Mesenchymal stem cell (in vitro differentiated cells and primary cell): ENCODE measurements at regions not wholly inside any gene's neighbourhood (a gene's known extent, or its start where the extent isn't known, plus 50 kb on each side); places are given as distances from the start of the nearest gene placed in this dataset.

Experiments
- DNase-seq: peaks from one replicate; pipeline ENCODE4 v3.0.0-alpha.2; 2013
- H2AFZ ChIP-seq: one replicate; pipeline ENCODE4 v1.6.1; 2013; ENCODE audit warnings: low read depth, mild to moderate bottlenecking, control low read depth, inconsistent platforms, low read length, moderate library complexity
- H2AK5ac ChIP-seq: 2 replicates; pipeline ENCODE4 v1.6.1; 2013; ENCODE audit warnings: low read length, moderate library complexity, mild to moderate bottlenecking, inconsistent platforms; ENCODE audit not compliant: severe bottlenecking
- H2BK120ac ChIP-seq: one replicate; pipeline ENCODE4 v1.6.1; 2013; ENCODE audit warnings: low read depth, mild to moderate bottlenecking, inconsistent platforms, low read length, moderate library complexity
- H2BK12ac ChIP-seq, 2 experiments: one replicate each; pipeline ENCODE4 v1.6.1; 2013; ENCODE audit warnings: inconsistent platforms in 2 of 2, low read length in 2 of 2, mild to moderate bottlenecking in 2 of 2, moderate library complexity in 2 of 2, control low read depth in 1 of 2
- H2BK15ac ChIP-seq: one replicate; pipeline ENCODE4 v1.6.1; 2013; ENCODE audit warnings: mild to moderate bottlenecking, low read depth, inconsistent platforms; ENCODE audit not compliant: poor library complexity, severe bottlenecking
- H2BK5ac ChIP-seq: 2 replicates; pipeline ENCODE4 v1.6.1; 2013; ENCODE audit warnings: low read depth, mild to moderate bottlenecking, low read length, control low read depth, inconsistent platforms; ENCODE audit not compliant: poor library complexity, severe bottlenecking
- H3K14ac ChIP-seq, 2 experiments: one replicate each; pipeline ENCODE4 v1.6.1; 2013; ENCODE audit warnings: inconsistent platforms in 2 of 2, low read length in 2 of 2, control low read depth in 1 of 2, mild to moderate bottlenecking in 1 of 2, moderate library complexity in 1 of 2
- H3K18ac ChIP-seq, 2 experiments: one replicate each; pipeline ENCODE4 v1.6.1; 2013; ENCODE audit warnings: inconsistent platforms in 2 of 2, low read length in 2 of 2, control low read depth in 1 of 2, low read depth in 1 of 2, mild to moderate bottlenecking in 1 of 2
- H3K23ac ChIP-seq, 2 experiments: one replicate each; pipeline ENCODE4 v1.6.1; 2013; ENCODE audit warnings: inconsistent platforms in 2 of 2, low read length in 2 of 2, mild to moderate bottlenecking in 2 of 2, moderate library complexity in 2 of 2, control low read depth in 1 of 2
- H3K27ac ChIP-seq: 2 replicates; pipeline ENCODE4 v1.5.1; 2013; ENCODE audit warnings: mild to moderate bottlenecking, moderate library complexity, low read length, control low read depth, inconsistent platforms; ENCODE audit not compliant: poor library complexity, severe bottlenecking
- H3K27me3 ChIP-seq, 2 experiments: 2 replicates each; pipeline versions ENCODE4 v1.6.1 to v1.7.0; 2013; ENCODE audit warnings: low read length in 2 of 2, mild to moderate bottlenecking in 2 of 2, moderate library complexity in 2 of 2, control low read depth in 1 of 2, inconsistent platforms in 1 of 2; ENCODE audit not compliant: control insufficient read depth in 1 of 2, insufficient read depth in 1 of 2
- H3K36me3 ChIP-seq, 2 experiments: 2 replicates each; pipeline versions ENCODE4 v1.6.1 to v1.7.0; 2013; ENCODE audit warnings: low read length in 2 of 2, control low read depth in 1 of 2, inconsistent platforms in 1 of 2, low read depth in 1 of 2, mild to moderate bottlenecking in 1 of 2; ENCODE audit not compliant: insufficient read depth in 2 of 2, control insufficient read depth in 1 of 2
- H3K4ac ChIP-seq, 2 experiments: one replicate each; pipeline ENCODE4 v1.6.1; 2013; ENCODE audit warnings: inconsistent platforms in 2 of 2, low read length in 2 of 2, mild to moderate bottlenecking in 2 of 2, moderate library complexity in 2 of 2, control low read depth in 1 of 2, low read depth in 1 of 2
- H3K4me1 ChIP-seq: 2 replicates; pipeline ENCODE4 v1.6.1; 2013; ENCODE audit warnings: low read depth, low read length, control low read depth; ENCODE audit not compliant: control insufficient read depth, insufficient read depth
- H3K4me2 ChIP-seq: 2 replicates; pipeline ENCODE4 v1.6.1; 2013; ENCODE audit warnings: low read length, mild to moderate bottlenecking, inconsistent platforms; ENCODE audit not compliant: poor library complexity, severe bottlenecking
- H3K4me3 ChIP-seq, 2 experiments: 2 replicates each; pipeline versions ENCODE4 v1.5.1 to v1.7.0; 2013; ENCODE audit warnings: low read length in 2 of 2, mild to moderate bottlenecking in 2 of 2, control low read depth in 1 of 2, low read depth in 1 of 2; ENCODE audit not compliant: insufficient read depth in 1 of 2
- H3K79me1 ChIP-seq: replicated peaks from 2 replicates; pipeline ENCODE4 v1.6.1; 2013; ENCODE audit warnings: mild to moderate bottlenecking, control low read depth, low read length, inconsistent platforms; ENCODE audit not compliant: poor library complexity, severe bottlenecking
- H3K9ac ChIP-seq: 2 replicates; pipeline ENCODE4 v1.7.0; 2013; ENCODE audit warnings: mild to moderate bottlenecking, low read length, moderate library complexity
- H3K9me3 ChIP-seq: 2 replicates; pipeline ENCODE4 v1.7.0; 2013; ENCODE audit warnings: mild to moderate bottlenecking, low read length; ENCODE audit not compliant: control insufficient read depth
- H4K8ac ChIP-seq: one replicate; pipeline ENCODE4 v1.6.1; 2013; ENCODE audit warnings: inconsistent platforms, mild to moderate bottlenecking, low read length, moderate library complexity
- H4K91ac ChIP-seq: one replicate; pipeline ENCODE4 v1.6.1; 2013; ENCODE audit warnings: mild to moderate bottlenecking, low read length, inconsistent platforms
- WGBS: methylation state at CpG from one replicate; pipeline ENCODE4 v1.1.7; 2013; ENCODE audit warnings: mixed read lengths; 5-methylcytosine and 5-hydroxymethylcytosine counted together

DNA sequence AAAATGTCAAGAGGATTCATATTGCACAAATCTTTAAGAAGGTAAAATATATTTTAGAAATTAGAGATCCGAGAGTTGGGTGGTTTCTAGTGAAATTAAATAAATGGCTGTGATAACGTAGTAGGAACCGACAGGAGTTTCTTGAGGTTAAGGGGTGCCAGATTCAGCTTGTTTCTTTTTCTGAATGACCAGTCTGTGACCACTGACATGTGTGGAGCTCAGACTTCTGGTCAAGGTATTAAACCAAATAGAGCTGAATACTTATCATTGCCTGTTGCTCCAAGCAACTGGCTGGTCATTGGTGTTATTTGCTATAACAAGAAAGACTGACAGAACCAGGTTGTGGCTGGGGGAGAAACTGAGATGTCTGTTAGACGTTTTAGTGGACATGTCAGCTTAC lies 408.2 kb upstream of the HS6ST1 start:
- WGBS: 98% methylated on average over 4 of the region's 4 CpGs
- Histone ChIP-seq H2BK12ac (no peak overlapping the region), H3K4me1 (no peaks in the 10 kb centered on the region), H4K91ac (no peak overlapping the region), H3K4me2 (no peak overlapping the region), H3K4ac (no peak overlapping the region), H2BK5ac (no peak overlapping the region), H2AFZ (no peak overlapping the region), H3K4me3 (no peak overlapping the region), H3K27ac (no peak overlapping the region), H3K36me3 (no peaks in the 10 kb centered on the region), H3K27me3 (peaks cover 0 to 3% of the 10 kb centered on the region in 2 experiments), H3K14ac (no peak overlapping the region), H3K23ac (no peak overlapping the region), H2BK120ac (peak overlapping the region; percentile 34), H3K79me1 (no peaks in the 10 kb centered on the region), H2AK5ac (no peak overlapping the region), H3K9ac (peak overlapping the region; percentile 42), H3K18ac (no peak overlapping the region), H2BK15ac (no peak overlapping the region), H4K8ac (no peak overlapping the region), H3K9me3 (peaks cover 3% of the 10 kb centered on the region)
- DNase-seq: no peak

DNA sequence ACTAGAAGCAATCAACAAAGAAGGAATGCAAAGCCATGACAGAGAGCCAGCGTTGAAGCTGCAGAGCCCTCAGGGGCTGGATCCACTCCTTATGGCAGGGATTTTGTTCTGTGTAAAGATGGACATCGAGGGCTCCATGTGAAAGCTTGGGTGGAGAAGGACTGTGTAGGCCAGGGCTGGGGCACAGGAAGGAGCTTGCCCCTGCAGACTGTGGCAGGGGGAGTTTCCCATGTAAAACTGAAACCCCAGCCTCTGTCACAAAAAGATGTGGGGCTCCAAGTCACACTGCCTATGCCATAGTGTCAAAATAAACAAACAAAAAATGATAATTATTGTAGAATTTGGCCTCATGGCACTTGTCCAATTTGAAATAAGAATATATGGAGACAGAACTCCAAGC lies 408.7 kb upstream of the HS6ST1 start:
- Histone ChIP-seq H4K91ac (no peak overlapping the region), H3K9me3 (peaks cover 3% of the 10 kb centered on the region), H4K8ac (peak overlapping the region; percentile 72), H3K36me3 (no peaks in the 10 kb centered on the region), H3K27ac (no peak overlapping the region), H2BK120ac (peak overlapping the region; percentile 79), H3K4me2 (no peak overlapping the region), H3K4me1 (no peaks in the 10 kb centered on the region), H2AK5ac (no peak overlapping the region), H3K14ac (no peak overlapping the region), H2BK15ac (peak overlapping the region; percentile 90), H2BK5ac (no peak overlapping the region), H3K79me1 (no peaks in the 10 kb centered on the region), H3K4ac (peak overlapping the region in 1 of 2 experiments; percentile 64), H3K23ac (no peak overlapping the region), H3K4me3 (no peak overlapping the region), H3K9ac (peak overlapping the region; percentile 42), H3K18ac (peak overlapping the region in 1 of 2 experiments; percentile 89), H2AFZ (no peak overlapping the region), H3K27me3 (peaks cover 0 to 3% of the 10 kb centered on the region in 2 experiments), H2BK12ac (no peak overlapping the region)
- WGBS: 89% methylated on average over 2 of the region's 2 CpGs
- no peak for DNase-seq

DNA sequence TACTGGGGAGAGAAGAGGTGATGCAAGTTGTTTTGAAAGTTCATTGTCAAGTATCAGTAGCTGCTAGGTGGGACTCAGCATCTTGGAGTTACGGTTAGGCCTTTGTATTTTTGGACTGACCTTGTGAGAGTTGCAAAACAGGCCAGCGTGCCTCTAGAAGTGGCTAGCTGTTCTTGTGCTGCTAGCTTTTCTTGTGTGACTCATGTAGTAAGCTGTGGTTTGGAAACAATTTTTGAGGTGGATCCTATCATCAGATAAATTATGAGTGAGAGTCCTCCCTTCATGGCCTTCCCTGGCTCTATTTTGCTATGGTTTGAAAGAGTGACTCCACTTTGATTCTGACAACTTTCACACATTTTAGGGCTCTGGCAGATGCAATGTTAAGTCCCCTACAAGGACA lies 409.2 kb upstream of the HS6ST1 start:
- Histone ChIP-seq H3K9ac (peak overlapping the region; percentile 42), H2BK15ac (no peak overlapping the region), H2AK5ac (no peak overlapping the region), H3K4me3 (no peak overlapping the region), H2AFZ (no peak overlapping the region), H3K4ac (no peak overlapping the region), H3K9me3 (peaks cover 3% of the 10 kb centered on the region), H3K4me1 (no peaks in the 10 kb centered on the region), H3K23ac (no peak overlapping the region), H2BK12ac (no peak overlapping the region), H2BK120ac (no peak overlapping the region), H3K18ac (no peak overlapping the region), H3K14ac (no peak overlapping the region), H3K27me3 (peaks cover 0 to 3% of the 10 kb centered on the region in 2 experiments), H3K27ac (no peak overlapping the region), H3K79me1 (no peaks in the 10 kb centered on the region), H4K91ac (no peak overlapping the region), H3K36me3 (no peaks in the 10 kb centered on the region), H4K8ac (no peak overlapping the region), H2BK5ac (no peak overlapping the region), H3K4me2 (no peak overlapping the region)
- 0% methylated on average over 2 of the region's 2 CpGs for WGBS
- DNase-seq: peak; percentile 95

DNA sequence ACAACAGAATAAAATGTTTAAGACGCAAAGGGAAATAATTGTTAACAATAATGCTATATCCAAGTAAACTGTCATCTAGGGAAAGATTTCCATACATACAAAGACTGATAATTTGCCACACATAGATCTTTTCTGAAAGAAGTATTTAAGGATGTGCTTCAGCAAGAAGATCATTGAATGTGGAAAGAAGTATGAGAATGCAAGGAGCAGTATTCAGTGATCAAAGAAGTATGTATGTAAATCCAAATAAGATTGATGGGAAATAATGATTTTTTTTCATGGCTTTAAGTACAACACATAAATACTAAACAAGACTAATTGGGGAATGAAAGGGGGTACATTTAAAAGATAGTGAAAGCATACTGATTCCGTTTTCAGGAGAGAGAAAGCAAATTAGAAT lies 410.4 kb upstream of the HS6ST1 start:
- no peak overlapping the region for H3K23ac ChIP-seq
- H4K91ac ChIP-seq: no peak overlapping the region
- H3K14ac ChIP-seq: no peak overlapping the region
- H2BK120ac ChIP-seq: no peak overlapping the region
- no peak overlapping the region for H2AFZ ChIP-seq
- H3K9me3 ChIP-seq: peaks cover 3% of the 10 kb centered on the region
- 91% methylated on average over 1 of the region's 2 CpGs for WGBS
- H3K36me3 ChIP-seq: no peaks in the 10 kb centered on the region
- no peak overlapping the region for H2BK12ac ChIP-seq
- no peak overlapping the region for H3K18ac ChIP-seq
- peaks cover 3% of the 10 kb centered on the region for H3K4me1 ChIP-seq
- H3K4me3 ChIP-seq: no peak overlapping the region
- H3K9ac ChIP-seq: no peak overlapping the region
- H2AK5ac ChIP-seq: no peak overlapping the region
- H3K4me2 ChIP-seq: no peak overlapping the region
- peaks cover 0 to 3% of the 10 kb centered on the region in 2 experiments for H3K27me3 ChIP-seq
- no peak overlapping the region for H2BK15ac ChIP-seq
- no peak overlapping the region for H3K27ac ChIP-seq
- H3K79me1 ChIP-seq: no peaks in the 10 kb centered on the region
- no peak overlapping the region for H3K4ac ChIP-seq
- DNase-seq: no peak
- H2BK5ac ChIP-seq: no peak overlapping the region
- H4K8ac ChIP-seq: no peak overlapping the region
